ENCODE measurements at regions not wholly inside any gene's neighbourhood (a gene's known extent, or its start where the extent isn't known, plus 50 kb on each side); places are given as distances from the start of the nearest gene placed in this dataset.

DNA sequence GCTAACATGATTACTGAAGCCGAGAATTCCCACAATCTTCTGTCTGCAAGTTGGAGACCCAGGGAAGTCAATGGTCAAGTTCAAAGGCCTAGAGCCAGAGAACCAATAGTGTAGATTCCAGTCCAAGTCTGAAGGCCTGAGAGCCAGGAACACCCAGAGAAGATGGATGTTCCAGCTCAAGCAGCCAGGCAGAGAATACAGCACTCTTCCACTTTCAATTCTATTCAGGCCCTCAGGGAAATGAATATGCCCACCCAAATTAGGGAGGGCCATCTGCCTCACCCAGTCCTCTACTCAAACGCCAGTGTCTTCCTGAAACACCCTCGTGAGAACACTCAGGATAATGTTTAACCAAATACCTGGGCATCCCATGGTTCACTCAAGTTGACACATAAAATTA, 123.5 kb downstream of the THBS2 start:
- TF ChIP-seq, protein P1, sequence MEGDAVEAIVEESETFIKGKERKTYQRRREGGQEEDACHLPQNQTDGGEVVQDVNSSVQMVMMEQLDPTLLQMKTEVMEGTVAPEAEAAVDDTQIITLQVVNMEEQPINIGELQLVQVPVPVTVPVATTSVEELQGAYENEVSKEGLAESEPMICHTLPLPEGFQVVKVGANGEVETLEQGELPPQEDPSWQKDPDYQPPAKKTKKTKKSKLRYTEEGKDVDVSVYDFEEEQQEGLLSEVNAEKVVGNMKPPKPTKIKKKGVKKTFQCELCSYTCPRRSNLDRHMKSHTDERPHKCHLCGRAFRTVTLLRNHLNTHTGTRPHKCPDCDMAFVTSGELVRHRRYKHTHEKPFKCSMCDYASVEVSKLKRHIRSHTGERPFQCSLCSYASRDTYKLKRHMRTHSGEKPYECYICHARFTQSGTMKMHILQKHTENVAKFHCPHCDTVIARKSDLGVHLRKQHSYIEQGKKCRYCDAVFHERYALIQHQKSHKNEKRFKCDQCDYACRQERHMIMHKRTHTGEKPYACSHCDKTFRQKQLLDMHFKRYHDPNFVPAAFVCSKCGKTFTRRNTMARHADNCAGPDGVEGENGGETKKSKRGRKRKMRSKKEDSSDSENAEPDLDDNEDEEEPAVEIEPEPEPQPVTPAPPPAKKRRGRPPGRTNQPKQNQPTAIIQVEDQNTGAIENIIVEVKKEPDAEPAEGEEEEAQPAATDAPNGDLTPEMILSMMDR (conservative IDR thresholded peaks at IDR 0.05): no peak
- TF ChIP-seq ZFX (IDR thresholded peaks at IDR 0.05): no peak
